Common myeloid progenitor, CD34-positive (primary cell): ENCODE measurements at regions not wholly inside any gene's neighbourhood (a gene's known extent, or its start where the extent isn't known, plus 50 kb on each side); places are given as distances from the start of the nearest gene placed in this dataset.

ENCODE experiments used
- CTCF ChIA-PET: fragments of 350-600 bp; sonication (Branson Sonifier 250); formaldehyde crosslinking; loops from one replicate; lab custom pipeline; 2021; ENCODE audit warnings: antibody characterized with exemption; lab: Charles Lee
- POLR2A ChIA-PET: fragments of 350-600 bp; sonication (Branson Sonifier 250); formaldehyde crosslinking; loops from one replicate; lab custom pipeline; 2021; ENCODE audit warnings: antibody characterized with exemption; lab: Charles Lee
- DNase-seq, 3 donors: peaks; one replicate each; pipeline versions ENCODE4 v3.0.0 to v3.0.0-alpha.2; 2013
- H3K27ac ChIP-seq, 2 experiments: 1 replicate in 1 of 2; 2 replicates in 1 of 2; pipeline ENCODE4 v1.7.0; 2013; ENCODE audit warnings: inconsistent platforms in 2 of 2, low read length in 2 of 2, mild to moderate bottlenecking in 2 of 2, low read depth in 1 of 2, moderate library complexity in 1 of 2; ENCODE audit not compliant: severe bottlenecking in 2 of 2, insufficient read depth in 1 of 2, poor library complexity in 1 of 2
- H3K27me3 ChIP-seq, 5 experiments: replicated peaks in 2 of 5; 1 replicate in 3 of 5; 2 replicates in 2 of 5; pipeline versions ENCODE4 v1.6.1 to v1.7.0; 2013; ENCODE audit warnings: low read length in 4 of 5, mild to moderate bottlenecking in 2 of 5, moderate library complexity in 2 of 5, inconsistent platforms in 1 of 5; ENCODE audit not compliant: insufficient read depth in 5 of 5, control insufficient read depth in 4 of 5
- H3K36me3 ChIP-seq, 4 experiments: 1 replicate in 2 of 4; 2 replicates in 2 of 4; pipeline versions ENCODE4 v1.6.1 to v1.7.0; 2013; ENCODE audit warnings: low read length in 3 of 4, control low read depth in 1 of 4, mild to moderate bottlenecking in 1 of 4; ENCODE audit not compliant: control insufficient read depth in 4 of 4, insufficient read depth in 4 of 4
- H3K4me1 ChIP-seq, 4 experiments: 1 replicate in 3 of 4; 2 replicates in 1 of 4; pipeline versions ENCODE4 v1.6.1 to v1.7.1; 2013; ENCODE audit warnings: low read length in 3 of 4, mild to moderate bottlenecking in 3 of 4, control low read depth in 1 of 4, inconsistent platforms in 1 of 4, moderate library complexity in 1 of 4; ENCODE audit not compliant: control insufficient read depth in 4 of 4, insufficient read depth in 4 of 4; ENCODE audit errors: control extremely low read depth in 1 of 4
- H3K4me3 ChIP-seq, 7 experiments: 1 replicate in 4 of 7; 2 replicates in 3 of 7; pipeline versions ENCODE4 v1.5.1 to v1.7.0; 2013; ENCODE audit warnings: mild to moderate bottlenecking in 7 of 7, low read length in 6 of 7, moderate library complexity in 6 of 7, inconsistent platforms in 2 of 7, low read depth in 2 of 7, control low read depth in 1 of 7; ENCODE audit not compliant: insufficient read depth in 4 of 7, control insufficient read depth in 1 of 7; ENCODE audit errors: extremely low read depth in 1 of 7
- H3K9me3 ChIP-seq, 5 experiments: 1 replicate in 4 of 5; 2 replicates in 1 of 5; pipeline versions ENCODE4 v1.6.1 to v1.7.1; 2013; ENCODE audit warnings: low read length in 4 of 5, mild to moderate bottlenecking in 2 of 5, inconsistent platforms in 1 of 5, low read depth in 1 of 5, moderate library complexity in 1 of 5; ENCODE audit not compliant: control insufficient read depth in 4 of 5, insufficient read depth in 2 of 5; ENCODE audit errors: control extremely low read depth in 1 of 5
- WGBS: methylation state at CpG from one replicate; pipeline ENCODE4 v1.1.5; 2013; ENCODE audit not compliant: insufficient coverage; 5-methylcytosine and 5-hydroxymethylcytosine counted together

DNA sequence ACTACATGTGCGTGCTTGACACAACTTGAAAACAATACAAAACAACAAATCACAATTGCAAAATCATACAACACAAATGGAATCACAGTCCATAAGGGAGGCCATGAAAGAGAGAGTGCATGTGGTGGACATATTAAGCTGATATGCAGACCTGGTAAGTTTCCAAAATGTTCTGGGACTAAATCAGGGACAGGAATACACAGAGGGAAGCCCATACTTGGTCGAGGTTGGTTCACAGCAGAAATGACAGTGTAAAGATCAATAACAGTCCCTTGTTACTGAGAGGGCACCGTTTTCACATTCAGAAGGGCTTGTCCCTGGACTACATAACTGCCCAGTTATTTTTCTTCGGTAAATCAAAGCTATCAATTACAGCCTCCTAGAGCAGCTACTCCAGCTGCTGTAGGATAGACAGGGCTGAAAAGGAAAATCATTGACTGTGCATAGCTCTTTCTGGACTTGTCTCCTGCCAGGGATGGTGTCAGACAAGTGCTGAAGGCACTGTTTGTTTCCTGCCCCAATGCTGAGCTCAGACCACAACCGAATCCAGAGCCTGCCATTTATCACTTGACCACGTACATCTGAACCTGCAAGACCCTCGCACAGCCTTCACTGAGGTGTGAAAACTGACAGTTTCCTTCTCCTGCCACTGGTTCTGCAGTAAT lies 79.5 kb upstream of the KCNMB2 start:
- no peak overlapping the region for H3K4me3 ChIP-seq
- CTCF ChIA-PET: interaction anchor here (1.5 kb wide), 1 partner anchor 12 kb away, joined by 4 read pairs; no protein-coding TSS in a partner anchor

DNA sequence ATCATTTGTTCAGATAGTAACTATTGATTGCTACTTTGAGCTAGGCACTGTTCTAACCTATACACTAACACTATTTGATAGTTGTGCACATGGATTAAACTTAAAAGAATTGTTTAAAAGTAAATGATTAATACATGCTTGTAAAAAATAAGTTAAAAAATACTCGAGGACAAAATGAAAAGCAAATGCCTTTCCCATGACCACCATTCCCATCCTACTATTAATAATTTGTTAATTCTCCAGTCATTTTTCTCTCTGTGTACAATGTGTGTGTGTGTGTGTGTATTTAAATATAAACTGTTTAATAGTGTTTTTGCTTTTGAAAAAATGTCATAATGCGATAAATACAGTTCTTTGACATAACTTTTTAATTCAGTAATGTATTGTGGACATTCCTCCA lies 78.7 kb upstream of the KCNMB2 start:
- WGBS: no CpG with 5 or more reads among the region's 2 CpGs
- Histone ChIP-seq H3K27me3 (peaks cover 0 to 3% (median 0%) of the 10 kb centered on the region in 5 experiments), H3K4me3 (no peak overlapping the region), H3K36me3 (no peaks in the 10 kb centered on the region), H3K9me3 (no peaks in the 10 kb centered on the region), H3K27ac (no peak overlapping the region), H3K4me1 (no peaks in the 10 kb centered on the region)
- ChIA-PET POLR2A (no interaction called here), CTCF (interaction anchor here (1.5 kb wide), 1 partner anchor 13 kb away, joined by 4 read pairs; no protein-coding TSS in a partner anchor)
- no peak for DNase-seq

More for the DNA sequence above, 79.5 kb upstream of the KCNMB2 start:
- Histone ChIP-seq H3K36me3 (no peaks in the 10 kb centered on the region), H3K27ac (no peak overlapping the region), H3K27me3 (peaks cover 0 to 3% (median 0%) of the 10 kb centered on the region in 5 experiments), H3K4me1 (no peaks in the 10 kb centered on the region), H3K9me3 (no peaks in the 10 kb centered on the region)
- POLR2A ChIA-PET: no interaction called here
- DNase-seq: no peak
- WGBS: 47% methylated on average over 5 of the region's 7 CpGs

DNA sequence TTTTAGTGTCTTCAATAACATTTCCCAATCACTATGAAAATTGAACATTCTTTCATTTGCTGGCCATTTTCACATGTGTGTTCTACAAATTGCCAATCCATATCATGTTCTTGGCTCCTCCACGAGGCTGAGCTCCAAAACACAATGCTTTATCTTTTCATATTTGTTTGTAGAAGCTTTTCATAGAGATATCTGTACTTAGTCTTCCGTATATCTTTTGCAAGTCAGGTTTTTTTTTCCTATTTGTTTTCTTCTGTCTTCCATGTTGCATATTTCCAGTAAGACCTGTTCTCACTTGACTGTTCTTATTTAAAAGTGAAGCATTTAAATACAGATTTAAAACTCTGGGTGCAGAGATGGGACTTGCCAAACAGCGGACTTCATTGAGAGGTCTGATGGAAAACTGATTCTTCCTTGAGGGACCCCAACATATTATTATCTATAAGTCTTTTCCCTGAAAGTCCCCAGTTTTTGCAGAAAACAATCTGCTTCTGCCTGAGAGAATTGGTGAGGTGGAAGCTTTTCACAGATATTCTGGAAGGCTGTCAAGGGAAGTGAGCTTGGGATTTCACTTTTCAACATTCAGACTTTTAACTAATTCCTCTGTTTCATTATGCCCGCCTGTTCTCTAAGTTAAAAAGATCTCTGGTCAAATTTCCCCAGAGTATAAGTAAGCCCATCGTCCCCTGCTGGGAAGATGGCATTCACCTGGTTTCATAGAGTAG lies 77.8 kb upstream of the KCNMB2 start:
- no peak for DNase-seq
- H3K27me3 ChIP-seq: peaks cover 0 to 3% (median 0%) of the 10 kb centered on the region in 5 experiments
- ChIA-PET POLR2A (no interaction called here), CTCF (interaction anchor here (1.5 kb wide), 1 partner anchor 14 kb away, joined by 4 read pairs; no protein-coding TSS in a partner anchor)
- H3K27ac ChIP-seq: no peak overlapping the region
- WGBS: 100% methylated on average over 1 of the region's 5 CpGs
- no peaks in the 10 kb centered on the region for H3K4me1 ChIP-seq
- H3K9me3 ChIP-seq: no peaks in the 10 kb centered on the region
- H3K4me3 ChIP-seq: no peak overlapping the region
- H3K36me3 ChIP-seq: no peaks in the 10 kb centered on the region

DNA sequence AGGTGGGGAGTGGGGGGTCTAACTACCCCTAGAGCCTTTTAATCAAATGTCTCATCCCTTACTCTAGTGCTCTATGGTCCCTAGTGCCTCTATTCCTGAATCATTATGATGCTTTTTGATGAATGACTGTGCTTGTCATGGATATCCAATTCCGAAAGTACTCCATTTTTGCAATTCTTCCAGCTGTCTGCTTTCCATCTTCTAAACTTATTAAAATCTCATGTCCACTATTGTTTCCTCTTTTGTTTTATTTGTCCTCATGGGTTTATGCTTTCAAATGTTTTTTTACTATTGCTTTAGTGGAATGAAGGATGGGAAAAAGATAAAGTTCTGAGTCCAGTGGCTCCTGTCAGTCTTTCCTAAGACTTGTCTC lies 77.2 kb upstream of the KCNMB2 start:
- Histone ChIP-seq H3K36me3 (no peaks in the 10 kb centered on the region), H3K9me3 (no peaks in the 10 kb centered on the region), H3K4me1 (no peaks in the 10 kb centered on the region), H3K4me3 (no peak overlapping the region), H3K27me3 (peaks cover 0 to 3% (median 0%) of the 10 kb centered on the region in 5 experiments), H3K27ac (no peak overlapping the region)
- DNase-seq: no peak
- POLR2A ChIA-PET: no interaction called here
- no CpG with 5 or more reads among the region's 1 CpG for WGBS
- CTCF ChIA-PET: no interaction called here

DNA sequence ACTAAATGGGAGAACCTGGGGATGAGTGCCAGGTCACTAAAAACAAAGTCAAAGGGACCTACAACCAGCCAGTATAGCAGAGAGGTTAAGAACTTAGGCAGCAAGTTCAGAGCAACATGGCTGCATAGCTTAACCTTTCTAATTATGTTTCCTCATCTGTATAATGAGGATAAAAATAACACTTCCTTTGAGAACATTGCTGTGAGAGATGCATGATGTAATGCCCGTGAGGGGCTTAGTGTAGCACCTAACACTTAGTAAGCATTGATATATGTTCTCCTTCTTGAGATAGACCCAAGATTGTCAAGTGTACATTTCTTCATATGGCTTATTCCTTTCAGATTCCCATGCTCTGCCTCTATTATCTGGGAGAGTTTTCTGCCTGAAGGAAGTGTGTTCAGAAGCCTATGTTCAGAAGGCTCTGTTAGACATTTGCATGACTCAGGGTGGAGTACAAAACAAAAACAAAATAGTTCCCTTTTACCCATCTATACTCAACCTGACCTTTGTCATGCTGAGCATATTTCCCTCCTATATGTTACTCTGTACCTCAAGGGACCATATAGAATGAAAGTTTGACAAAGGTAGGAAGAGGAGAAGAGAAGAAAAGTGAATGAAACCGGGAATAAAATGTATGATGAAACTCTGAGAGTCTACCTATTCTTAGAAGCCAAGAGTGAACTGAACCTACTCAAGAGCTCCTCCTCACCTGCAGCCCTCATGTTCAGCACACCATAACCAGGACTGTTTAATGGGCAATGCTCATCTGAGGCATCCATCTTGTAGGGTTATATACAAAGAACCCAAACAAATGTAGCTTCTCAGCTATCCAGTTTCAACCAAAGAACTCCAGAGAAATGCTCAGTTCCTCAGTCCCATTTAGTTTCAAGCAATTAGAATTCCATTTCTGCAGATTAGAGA lies 70.7 kb upstream of the KCNMB2 start:
- Histone ChIP-seq H3K27me3 (no peaks in the 10 kb centered on the region), H3K4me1 (no peaks in the 10 kb centered on the region), H3K9me3 (no peaks in the 10 kb centered on the region), H3K36me3 (no peaks in the 10 kb centered on the region), H3K4me3 (no peak overlapping the region), H3K27ac (no peak overlapping the region)
- POLR2A ChIA-PET: no interaction called here
- no peak for DNase-seq
- no CpG with 5 or more reads among the region's 2 CpGs for WGBS
- CTCF ChIA-PET: interaction anchor here (1.1 kb wide), 1 partner anchor 16 kb away, joined by 3 read pairs; no protein-coding TSS in a partner anchor

DNA sequence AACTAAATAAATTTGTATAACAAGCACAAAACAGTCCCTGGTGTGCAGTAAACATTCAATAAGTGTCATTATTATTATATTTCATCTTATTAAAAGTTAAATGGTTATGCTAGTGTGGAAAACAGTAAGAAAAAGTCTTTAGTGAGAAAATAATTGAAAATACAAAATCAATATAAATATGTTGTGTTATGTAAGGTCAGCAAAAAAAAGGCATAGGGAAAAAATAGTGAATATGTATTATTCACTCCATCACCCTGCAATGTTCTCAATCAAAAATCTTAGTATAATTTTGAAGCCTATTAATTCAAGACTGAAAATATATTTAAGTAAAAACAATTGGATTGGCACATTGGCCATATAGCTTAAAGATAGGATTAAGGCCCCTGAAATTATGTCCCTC lies 63.3 kb upstream of the KCNMB2 start:
- Histone ChIP-seq H3K36me3 (no peaks in the 10 kb centered on the region), H3K27me3 (no peaks in the 10 kb centered on the region), H3K4me1 (no peaks in the 10 kb centered on the region), H3K4me3 (no peak overlapping the region), H3K27ac (no peak overlapping the region), H3K9me3 (no peaks in the 10 kb centered on the region)
- ChIA-PET CTCF (no interaction called here), POLR2A (no interaction called here)
- no peak for DNase-seq
